ENCODE measurements at regions not wholly inside any gene's neighbourhood (a gene's known extent, or its start where the extent isn't known, plus 50 kb on each side); places are given as distances from the start of the nearest gene placed in this dataset.

GRCh38 chr1:238465449-238465848 lies 574.7 kb upstream of the ZP4 start:
- TF ChIP-seq CTCF (IDR thresholded peaks at IDR 0.05; ENCODE audit: extremely low read depth, insufficient read depth, missing control alignments) = no peak
- no peak for DNase-seq (ENCODE audit: low spot score)
- in situ Hi-C loops (cut with MboI; ENCODE audit: low pct_unique_long_range_greater_than_20kb, low sequenced_read_pairs, unreplicated experiment) = no loop called here

DNA sequence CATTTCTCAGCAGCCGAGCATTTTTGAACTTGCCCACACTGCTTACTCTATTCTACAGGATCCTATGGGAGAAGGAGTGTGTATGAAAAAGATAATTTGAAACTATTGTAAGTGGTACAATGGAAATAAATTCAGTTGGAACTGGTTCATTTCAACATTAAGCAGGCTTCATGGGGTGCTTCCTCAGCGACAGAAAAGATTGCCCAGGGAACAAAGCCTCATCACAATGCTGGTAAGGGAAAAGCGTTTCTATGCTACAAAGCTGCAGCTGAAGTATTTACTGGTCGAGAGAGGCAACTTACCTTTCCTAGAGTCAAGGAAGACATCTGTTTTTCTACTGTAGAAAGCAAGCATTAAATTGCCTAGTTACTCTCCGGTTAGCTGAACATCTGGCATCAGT lies 568.2 kb upstream of the ZP4 start:
- in situ Hi-C loops (cut with MboI; ENCODE audit: low pct_unique_long_range_greater_than_20kb, low sequenced_read_pairs, unreplicated experiment) = no loop called here
- TF ChIP-seq CTCF (IDR thresholded peaks at IDR 0.05; ENCODE audit: extremely low read depth, insufficient read depth, missing control alignments) = no peak
- no peak for DNase-seq (ENCODE audit: low spot score)

GRCh38 chr1:238457610-238458009 lies 566.9 kb upstream of the ZP4 start:
- TF ChIP-seq CTCF (IDR thresholded peaks at IDR 0.05; ENCODE audit: extremely low read depth, insufficient read depth, missing control alignments) = no peak
- DNase-seq (ENCODE audit: low spot score) = no peak
- in situ Hi-C loops (cut with MboI; ENCODE audit: low pct_unique_long_range_greater_than_20kb, low sequenced_read_pairs, unreplicated experiment) = no loop called here

GRCh38 chr1:238451781-238452310 lies 561.1 kb upstream of the ZP4 start:
- no peak for DNase-seq (ENCODE audit: low spot score)
- TF ChIP-seq CTCF (IDR thresholded peaks at IDR 0.05; ENCODE audit: extremely low read depth, insufficient read depth, missing control alignments) = no peak
- in situ Hi-C loops (cut with MboI; ENCODE audit: low pct_unique_long_range_greater_than_20kb, low sequenced_read_pairs, unreplicated experiment) = no loop called here

DNA sequence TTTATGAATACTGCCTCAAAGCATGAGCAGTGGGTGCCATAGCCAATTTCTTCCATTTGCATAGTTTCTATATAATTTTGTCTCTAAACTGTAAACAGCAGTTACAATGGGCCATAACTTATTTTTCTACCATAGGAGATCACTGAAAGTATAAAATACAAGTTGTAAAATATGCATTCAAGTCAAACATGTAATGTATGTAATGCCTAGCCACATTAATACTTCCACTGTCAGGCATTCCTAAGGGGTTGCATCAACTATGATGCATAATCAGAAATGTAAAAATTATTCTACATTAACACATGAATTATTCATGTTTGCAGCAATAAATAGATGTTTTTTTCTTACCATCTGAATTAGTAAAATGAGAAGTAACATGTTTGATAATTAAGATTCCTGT lies 560.3 kb upstream of the ZP4 start:
- no peak for DNase-seq (ENCODE audit: low spot score)
- TF ChIP-seq CTCF (IDR thresholded peaks at IDR 0.05; ENCODE audit: extremely low read depth, insufficient read depth, missing control alignments) = no peak
- in situ Hi-C loops (cut with MboI; ENCODE audit: low pct_unique_long_range_greater_than_20kb, low sequenced_read_pairs, unreplicated experiment) = no loop called here

- DNase-seq (ENCODE audit: low spot score) = no peak
- TF ChIP-seq CTCF (IDR thresholded peaks at IDR 0.05; ENCODE audit: extremely low read depth, insufficient read depth, missing control alignments) = no peak
- in situ Hi-C loops (cut with MboI; ENCODE audit: low pct_unique_long_range_greater_than_20kb, low sequenced_read_pairs, unreplicated experiment) = no loop called here
Observed at GRCh38 chr1:238443687-238444086, 553.0 kb upstream of the ZP4 start.

DNA sequence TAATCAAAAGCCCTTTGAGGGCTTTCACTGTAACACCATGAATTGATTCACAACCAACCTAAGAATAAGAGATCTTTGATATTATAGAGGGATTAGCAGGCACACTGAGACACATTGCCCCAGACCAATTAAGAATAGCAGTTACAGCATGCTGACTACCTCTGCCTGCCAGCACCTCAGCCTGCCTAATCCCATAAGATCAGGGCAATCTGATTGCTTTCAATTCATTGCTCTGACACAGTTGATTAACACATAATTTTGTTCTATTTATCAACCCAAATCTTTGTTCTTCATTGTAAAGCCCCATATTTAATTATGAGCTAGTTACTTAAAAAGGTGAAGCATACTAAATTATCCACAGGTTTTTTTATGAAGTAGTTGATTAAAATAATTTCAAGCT lies 548.8 kb upstream of the ZP4 start:
- TF ChIP-seq CTCF (IDR thresholded peaks at IDR 0.05; ENCODE audit: extremely low read depth, insufficient read depth, missing control alignments) = no peak
- in situ Hi-C loops (cut with MboI; ENCODE audit: low pct_unique_long_range_greater_than_20kb, low sequenced_read_pairs, unreplicated experiment) = no loop called here
- DNase-seq (ENCODE audit: low spot score) = no peak
